Stomach (tissue), 4 donors: ENCODE measurements at regions not wholly inside any gene's neighbourhood (a gene's known extent, or its start where the extent isn't known, plus 50 kb on each side); places are given as distances from the start of the nearest gene placed in this dataset.

Source experiments
- EP300 ChIP-seq: sonication (generic); formaldehyde crosslinking; IDR thresholded peaks from one replicate; pipeline ENCODE4 v1.6.1; 2017; ENCODE audit warnings: antibody characterized with exemption
- POLR2A ChIP-seq, 4 donors: fragments of 450-650 bp; IDR thresholded peaks; one replicate each; pipeline ENCODE4 v1.6.1; 2016; ENCODE audit warnings: antibody characterized with exemption in 4 of 4, control low read depth in 2 of 4, mild to moderate bottlenecking in 1 of 4, moderate library complexity in 1 of 4
- POLR2AphosphoS5 ChIP-seq, 3 donors: sonication (generic); formaldehyde crosslinking; IDR thresholded peaks; one replicate each; pipeline ENCODE4 v1.6.1; 2016; ENCODE audit warnings: antibody characterized with exemption in 3 of 3
- TF ChIP-seq, protein P1 (sequence below), 7 experiments: fragments of 450-650 bp in 4 of 7; fragments of 200-600 bp in 3 of 7; sonication (generic) in 3 of 7; IDR thresholded peaks; one replicate each; pipeline ENCODE4 v1.5.1; 2016 to 2019; ENCODE audit warnings: antibody characterized with exemption in 7 of 7, control low read depth in 2 of 7, mild to moderate bottlenecking in 1 of 7

DNA sequence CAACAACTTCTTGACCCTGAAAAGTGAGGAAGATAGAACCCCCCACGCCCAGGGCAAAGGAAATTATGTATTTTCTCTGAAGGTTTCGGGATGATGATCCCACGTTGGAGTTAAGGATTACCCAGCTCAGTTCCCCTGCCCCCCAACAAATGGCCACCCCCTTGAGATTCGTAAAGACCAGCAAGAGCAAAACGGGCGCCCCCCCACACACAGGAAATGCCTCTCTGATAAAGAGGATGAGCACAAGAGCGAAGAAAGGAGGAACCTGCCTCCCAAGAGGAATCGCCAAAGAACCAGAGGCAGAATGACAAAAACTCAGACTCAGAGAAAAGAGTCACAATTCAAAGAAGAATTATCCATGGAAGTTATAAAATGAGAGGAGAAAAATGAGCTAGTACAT is 576.9 kb downstream of the MATN1 start:
- TF ChIP-seq POLR2A (IDR thresholded peaks at IDR 0.05) (no peak), EP300 (no peak), POLR2AphosphoS5 (IDR thresholded peaks at IDR 0.05) (no peak)
- TF ChIP-seq, protein P1, sequence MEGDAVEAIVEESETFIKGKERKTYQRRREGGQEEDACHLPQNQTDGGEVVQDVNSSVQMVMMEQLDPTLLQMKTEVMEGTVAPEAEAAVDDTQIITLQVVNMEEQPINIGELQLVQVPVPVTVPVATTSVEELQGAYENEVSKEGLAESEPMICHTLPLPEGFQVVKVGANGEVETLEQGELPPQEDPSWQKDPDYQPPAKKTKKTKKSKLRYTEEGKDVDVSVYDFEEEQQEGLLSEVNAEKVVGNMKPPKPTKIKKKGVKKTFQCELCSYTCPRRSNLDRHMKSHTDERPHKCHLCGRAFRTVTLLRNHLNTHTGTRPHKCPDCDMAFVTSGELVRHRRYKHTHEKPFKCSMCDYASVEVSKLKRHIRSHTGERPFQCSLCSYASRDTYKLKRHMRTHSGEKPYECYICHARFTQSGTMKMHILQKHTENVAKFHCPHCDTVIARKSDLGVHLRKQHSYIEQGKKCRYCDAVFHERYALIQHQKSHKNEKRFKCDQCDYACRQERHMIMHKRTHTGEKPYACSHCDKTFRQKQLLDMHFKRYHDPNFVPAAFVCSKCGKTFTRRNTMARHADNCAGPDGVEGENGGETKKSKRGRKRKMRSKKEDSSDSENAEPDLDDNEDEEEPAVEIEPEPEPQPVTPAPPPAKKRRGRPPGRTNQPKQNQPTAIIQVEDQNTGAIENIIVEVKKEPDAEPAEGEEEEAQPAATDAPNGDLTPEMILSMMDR (IDR thresholded peaks at IDR 0.05), result no peak
